Fibroblast of lung (primary cell): ENCODE measurements at regions not wholly inside any gene's neighbourhood (a gene's known extent, or its start where the extent isn't known, plus 50 kb on each side); places are given as distances from the start of the nearest gene placed in this dataset.

Experiments used
- DNase-seq, 2 donors: peaks; one replicate each; pipeline versions ENCODE4 v3.0.0 to v3.0.0-alpha.2; 2010; ENCODE audit warnings: low read depth in 2 of 2
- H2AFZ ChIP-seq: 2 replicates; pipeline ENCODE4 v1.5.1; 2012; ENCODE audit warnings: low read length, control low read depth, inconsistent platforms
- H3K27ac ChIP-seq: 2 replicates; pipeline ENCODE4 v1.5.1; 2011; ENCODE audit warnings: low read length, control low read depth; ENCODE audit not compliant: insufficient read depth
- H3K27me3 ChIP-seq: 2 replicates; pipeline ENCODE4 v1.5.1; 2011; ENCODE audit warnings: mild to moderate bottlenecking, low read length; ENCODE audit not compliant: control insufficient read depth, insufficient read depth
- H3K36me3 ChIP-seq: 2 replicates; pipeline ENCODE4 v1.5.1; 2011; ENCODE audit warnings: low read length; ENCODE audit not compliant: control insufficient read depth, insufficient read depth
- H3K4me1 ChIP-seq: 2 replicates; pipeline ENCODE4 v1.5.1; 2011; ENCODE audit warnings: low read length; ENCODE audit not compliant: control insufficient read depth, insufficient read depth; ENCODE audit errors: extremely low read depth
- H3K4me2 ChIP-seq: 2 replicates; pipeline ENCODE4 v1.5.1; 2011; ENCODE audit warnings: low read length, control low read depth; ENCODE audit not compliant: insufficient read depth; ENCODE audit errors: extremely low read depth
- H3K4me3 ChIP-seq, 4 experiments: fragments of 200-600 bp in 1 of 4; sonication (generic) in 1 of 4; replicated peaks in 1 of 4; 2 replicates each; pipeline ENCODE4 v1.5.1; 2011 to 2016; ENCODE audit warnings: low read length in 4 of 4, low read depth in 3 of 4, mild to moderate bottlenecking in 3 of 4, control low read depth in 2 of 4, inconsistent platforms in 1 of 4, mixed read lengths in 1 of 4; ENCODE audit not compliant: insufficient read depth in 1 of 4; ENCODE audit errors: control extremely low read depth in 1 of 4
- H3K79me2 ChIP-seq: 2 replicates; pipeline ENCODE4 v1.5.1; 2012; ENCODE audit warnings: mild to moderate bottlenecking, low read length, inconsistent platforms; ENCODE audit not compliant: control insufficient read depth, insufficient read depth
- H3K9ac ChIP-seq: 2 replicates; pipeline ENCODE4 v1.5.1; 2011; ENCODE audit warnings: mild to moderate bottlenecking, low read length, control low read depth; ENCODE audit not compliant: insufficient read depth
- H3K9me3 ChIP-seq: 2 replicates; pipeline ENCODE4 v1.5.1; 2012; ENCODE audit warnings: low read depth, low read length; ENCODE audit not compliant: control insufficient read depth, insufficient read depth
- H4K20me1 ChIP-seq: 2 replicates; pipeline ENCODE4 v1.5.1; 2011; ENCODE audit warnings: low read length; ENCODE audit not compliant: control insufficient read depth, insufficient read depth; ENCODE audit errors: extremely low read depth
- EZH2 ChIP-seq: IDR thresholded peaks from 2 replicates; pipeline ENCODE4 v1.5.1; 2012; ENCODE audit warnings: low read length, control low read depth, mild to moderate bottlenecking; ENCODE audit errors: missing control alignments
- TF ChIP-seq, protein P1 (sequence below), 2 donors: IDR thresholded peaks in 1 of 2; conservative IDR thresholded peaks in 1 of 2; 1 replicate in 1 of 2; 2 replicates in 1 of 2; pipeline ENCODE4 v1.5.1; 2011 to 2012; ENCODE audit warnings: low read length in 2 of 2, control low read depth in 1 of 2, inconsistent platforms in 1 of 2, low read depth in 1 of 2, mild to moderate bottlenecking in 1 of 2

DNA sequence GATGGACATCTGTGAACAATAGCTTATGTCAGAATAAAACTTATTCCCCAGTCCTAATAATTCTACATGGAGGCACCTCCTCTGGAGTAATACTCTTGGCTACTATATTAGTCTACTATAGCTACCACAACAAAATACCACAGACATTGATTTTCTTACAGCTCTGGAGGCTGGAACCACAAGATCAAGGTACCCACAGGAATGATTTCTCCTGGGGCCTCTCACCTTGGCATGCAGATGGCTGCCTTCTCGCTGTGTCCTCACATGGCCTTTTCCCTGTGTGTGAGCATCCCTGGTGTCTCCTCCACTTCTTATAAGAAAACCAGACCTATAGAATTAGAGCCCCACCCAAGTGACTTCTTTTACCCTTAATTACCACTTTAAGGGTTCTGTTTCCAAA lies 244.3 kb downstream of the BARHL2 start:
- H3K9me3 ChIP-seq: no peaks in the 10 kb centered on the region
- no peak overlapping the region for H3K4me3 ChIP-seq
- TF ChIP-seq EZH2: no peak
- TF ChIP-seq, protein P1, sequence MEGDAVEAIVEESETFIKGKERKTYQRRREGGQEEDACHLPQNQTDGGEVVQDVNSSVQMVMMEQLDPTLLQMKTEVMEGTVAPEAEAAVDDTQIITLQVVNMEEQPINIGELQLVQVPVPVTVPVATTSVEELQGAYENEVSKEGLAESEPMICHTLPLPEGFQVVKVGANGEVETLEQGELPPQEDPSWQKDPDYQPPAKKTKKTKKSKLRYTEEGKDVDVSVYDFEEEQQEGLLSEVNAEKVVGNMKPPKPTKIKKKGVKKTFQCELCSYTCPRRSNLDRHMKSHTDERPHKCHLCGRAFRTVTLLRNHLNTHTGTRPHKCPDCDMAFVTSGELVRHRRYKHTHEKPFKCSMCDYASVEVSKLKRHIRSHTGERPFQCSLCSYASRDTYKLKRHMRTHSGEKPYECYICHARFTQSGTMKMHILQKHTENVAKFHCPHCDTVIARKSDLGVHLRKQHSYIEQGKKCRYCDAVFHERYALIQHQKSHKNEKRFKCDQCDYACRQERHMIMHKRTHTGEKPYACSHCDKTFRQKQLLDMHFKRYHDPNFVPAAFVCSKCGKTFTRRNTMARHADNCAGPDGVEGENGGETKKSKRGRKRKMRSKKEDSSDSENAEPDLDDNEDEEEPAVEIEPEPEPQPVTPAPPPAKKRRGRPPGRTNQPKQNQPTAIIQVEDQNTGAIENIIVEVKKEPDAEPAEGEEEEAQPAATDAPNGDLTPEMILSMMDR (conservative IDR thresholded peaks at IDR 0.05 in 1 of 2, IDR thresholded peaks at IDR 0.05 in 1 of 2; ENCODE audit: low read depth in 1 of 2, low read length in 2 of 2): no peak
- no peaks in the 10 kb centered on the region for H3K36me3 ChIP-seq
- no peaks in the 10 kb centered on the region for H3K79me2 ChIP-seq
- H3K9ac ChIP-seq: no peak overlapping the region
- no peaks in the 10 kb centered on the region for H3K27me3 ChIP-seq
- DNase-seq: no peak
- H2AFZ ChIP-seq: no peak overlapping the region
- H3K4me1 ChIP-seq: no peaks in the 10 kb centered on the region
- H4K20me1 ChIP-seq: no peaks in the 10 kb centered on the region
- no peak overlapping the region for H3K27ac ChIP-seq
- no peak overlapping the region for H3K4me2 ChIP-seq

DNA sequence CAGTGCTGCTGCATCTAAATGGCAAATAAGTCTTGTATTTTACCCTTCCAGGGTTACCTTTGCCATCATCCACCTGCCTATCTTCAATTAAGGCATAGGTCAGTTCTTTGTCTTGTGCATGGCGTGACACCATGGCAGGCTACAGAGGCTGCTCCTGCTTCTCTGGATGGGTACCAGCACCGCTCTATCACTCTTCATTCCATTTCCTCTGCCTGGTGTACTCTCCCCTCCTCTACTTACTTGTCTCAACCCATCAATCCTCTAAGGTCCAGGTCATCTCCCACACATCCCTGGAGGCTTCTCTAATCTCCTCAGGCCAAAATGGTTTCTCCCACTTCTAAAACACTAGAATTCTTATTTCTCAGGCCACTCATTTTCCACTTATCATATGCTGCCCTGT lies 257.5 kb downstream of the BARHL2 start:
- Histone ChIP-seq H3K27me3 (no peaks in the 10 kb centered on the region), H3K9ac (no peak overlapping the region), H3K9me3 (no peaks in the 10 kb centered on the region), H3K4me2 (no peak overlapping the region), H3K36me3 (no peaks in the 10 kb centered on the region), H3K79me2 (no peaks in the 10 kb centered on the region), H2AFZ (no peak overlapping the region), H3K4me1 (no peaks in the 10 kb centered on the region), H3K27ac (no peak overlapping the region), H3K4me3 (no peak overlapping the region), H4K20me1 (no peaks in the 10 kb centered on the region)
- TF ChIP-seq, protein P1 (conservative IDR thresholded peaks at IDR 0.05 in 1 of 2, IDR thresholded peaks at IDR 0.05 in 1 of 2; ENCODE audit: low read depth in 1 of 2, low read length in 2 of 2): no peak
- no peak for TF ChIP-seq EZH2
- DNase-seq: no peak

DNA sequence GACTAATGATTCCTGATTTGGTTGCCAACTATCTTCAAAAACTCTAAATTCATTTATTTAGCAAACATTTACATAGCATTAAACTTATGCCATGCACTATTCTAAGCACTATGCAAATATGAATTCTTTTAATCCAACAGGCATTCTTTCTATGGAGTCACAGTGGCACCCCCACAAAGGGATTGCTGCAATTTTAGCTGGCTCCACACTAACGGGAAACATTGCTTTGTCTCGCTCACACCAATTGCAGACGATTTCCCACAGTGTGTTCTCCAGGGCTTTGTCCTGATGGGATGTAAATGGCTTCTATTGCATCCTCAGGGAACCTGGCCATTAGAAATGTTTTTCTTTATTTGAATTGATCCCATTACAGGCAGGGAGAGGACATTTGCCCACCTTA lies 259.1 kb downstream of the BARHL2 start:
- TF ChIP-seq, protein P1 (conservative IDR thresholded peaks at IDR 0.05 in 1 of 2, IDR thresholded peaks at IDR 0.05 in 1 of 2; ENCODE audit: low read depth in 1 of 2, low read length in 2 of 2): no peak
- TF ChIP-seq EZH2: no peak
- Histone ChIP-seq H3K27me3 (no peaks in the 10 kb centered on the region), H3K4me3 (no peak overlapping the region), H3K4me2 (no peak overlapping the region), H3K9ac (no peak overlapping the region), H2AFZ (no peak overlapping the region), H3K27ac (no peak overlapping the region), H3K79me2 (no peaks in the 10 kb centered on the region), H3K9me3 (no peaks in the 10 kb centered on the region), H4K20me1 (no peaks in the 10 kb centered on the region), H3K36me3 (no peaks in the 10 kb centered on the region), H3K4me1 (no peaks in the 10 kb centered on the region)
- DNase-seq: no peak
